Transverse colon (tissue), 4 donors: ENCODE measurements at regions not wholly inside any gene's neighbourhood (a gene's known extent, or its start where the extent isn't known, plus 50 kb on each side); places are given as distances from the start of the nearest gene placed in this dataset.

Experiments
- DNase-seq: peaks from one replicate; pipeline ENCODE4 v3.0.0-alpha.2; 2019
- H3K27ac ChIP-seq, 4 donors: fragments of 200-600 bp; sonication (generic); 2 replicates each; pipeline ENCODE4 v1.5.1; 2016 to 2018; ENCODE audit warnings: inconsistent platforms in 4 of 4
- H3K27me3 ChIP-seq: fragments of 200-600 bp; sonication (generic); 2 replicates; pipeline ENCODE4 v1.5.1; 2017; ENCODE audit warnings: inconsistent platforms
- H3K36me3 ChIP-seq, 4 donors: fragments of 200-600 bp; sonication (generic); 2 replicates each; pipeline ENCODE4 v1.5.1; 2017 to 2019; ENCODE audit warnings: inconsistent platforms in 4 of 4
- H3K4me1 ChIP-seq, 4 donors: fragments of 200-600 bp; sonication (generic); 2 replicates each; pipeline ENCODE4 v1.5.1; 2017 to 2020; ENCODE audit warnings: inconsistent platforms in 4 of 4
- H3K4me3 ChIP-seq, 4 donors: fragments of 200-600 bp; sonication (generic); 1 replicate in 1 of 4; 2 replicates in 3 of 4; pipeline versions ENCODE4 v1.5.1 to v1.6.1; 2017 to 2019; ENCODE audit warnings: inconsistent platforms in 4 of 4
- H3K9me3 ChIP-seq, 2 donors: fragments of 200-600 bp; sonication (generic); 2 replicates each; pipeline ENCODE4 v1.5.1; 2017 to 2019; ENCODE audit warnings: inconsistent platforms in 2 of 2
- CTCF ChIP-seq, 5 experiments: fragments of 200-600 bp in 3 of 5; fragments of 450-650 bp in 2 of 5; sonication (generic) in 3 of 5; IDR thresholded peaks; 1 replicate in 2 of 5; 2 replicates in 3 of 5; pipeline ENCODE4 v1.5.1; 2016 to 2017; ENCODE audit warnings: antibody characterized with exemption in 5 of 5, inconsistent platforms in 3 of 5, mild to moderate bottlenecking in 2 of 5, moderate library complexity in 1 of 5
- EP300 ChIP-seq: sonication (generic); formaldehyde crosslinking; IDR thresholded peaks from one replicate; pipeline ENCODE4 v1.6.1; 2017; ENCODE audit warnings: antibody characterized with exemption, low read depth
- POLR2A ChIP-seq: fragments of 450-650 bp; IDR thresholded peaks from one replicate; pipeline ENCODE4 v1.6.1; 2016; ENCODE audit warnings: antibody characterized with exemption, mild to moderate bottlenecking, moderate library complexity
- POLR2AphosphoS5 ChIP-seq, 3 donors: sonication (generic); formaldehyde crosslinking; IDR thresholded peaks; one replicate each; pipeline ENCODE4 v1.6.1; 2016; ENCODE audit warnings: antibody characterized with exemption in 3 of 3
- WGBS, 2 donors: methylation state at CpG; one replicate each; pipeline ENCODE4 v1.1.5; 2018; ENCODE audit warnings: low coverage in 1 of 2; 5-methylcytosine and 5-hydroxymethylcytosine counted together
- in situ Hi-C, 4 donors: fragments of 200-750 bp; cut with MboI; loops; one replicate each; pipeline versions ENCODE4 v1.15.0 to v1.15.1; 2017; ENCODE audit warnings: low sequenced_read_pairs in 3 of 4, low pct_ligation_motif_present in 1 of 4, low pct_unique_long_range_greater_than_20kb in 1 of 4
- intact Hi-C: fragments of 100-400 bp; cut with DNase I; formaldehyde crosslinking; loops from one replicate; pipeline ENCODE4 v1.15.1; 2023; ENCODE audit warnings: low total_unique reads

GRCh38 chr10:36488579-36488978 is 636.8 kb upstream of the ANKRD30A start:
- no peak for DNase-seq
- TF ChIP-seq POLR2A = no peak
- TF ChIP-seq EP300 = no peak
- TF ChIP-seq POLR2AphosphoS5 (IDR thresholded peaks at IDR 0.05) = no peak
- no peak for TF ChIP-seq CTCF (IDR thresholded peaks at IDR 0.05)
- WGBS, 2 donors = 72 to 76% methylated on average over 4 of the region's 4 CpGs
- Histone ChIP-seq H3K4me3 (no peak overlapping the region), H3K4me1 (no peaks in the 10 kb centered on the region), H3K27ac (no peak overlapping the region), H3K9me3 (no peaks in the 10 kb centered on the region), H3K27me3 (no peaks in the 10 kb centered on the region), H3K36me3 (no peaks in the 10 kb centered on the region)
- intact Hi-C loops = no loop called here
- in situ Hi-C loops = no loop called here

- DNase-seq = no peak
These were observed 646.3 kb upstream of the ANKRD30A start for GRCh38 chr10:36479073-36479472.

GRCh38 chr10:36476399-36476798 is 649.0 kb upstream of the ANKRD30A start:
- Histone ChIP-seq H3K4me3 (no peak overlapping the region), H3K4me1 (no peaks in the 10 kb centered on the region), H3K9me3 (no peaks in the 10 kb centered on the region), H3K27ac (no peak overlapping the region), H3K27me3 (no peaks in the 10 kb centered on the region), H3K36me3 (no peaks in the 10 kb centered on the region)
- TF ChIP-seq CTCF (IDR thresholded peaks at IDR 0.05) (no peak), EP300 (no peak), POLR2AphosphoS5 (IDR thresholded peaks at IDR 0.05) (no peak), POLR2A (no peak)
- 88 to 94% methylated on average over 5 of the region's 5 CpGs for WGBS, 2 donors
- intact Hi-C loops (no loop called here), in situ Hi-C loops (no loop called here)
- no peak for DNase-seq

More at GRCh38 chr10:36479073-36479472, 646.3 kb upstream of the ANKRD30A start:
- in situ Hi-C loops = no loop called here
- Histone ChIP-seq H3K4me1 (no peaks in the 10 kb centered on the region), H3K27ac (no peak overlapping the region), H3K9me3 (no peaks in the 10 kb centered on the region), H3K36me3 (no peaks in the 10 kb centered on the region), H3K27me3 (no peaks in the 10 kb centered on the region), H3K4me3 (no peak overlapping the region)
- intact Hi-C loops = no loop called here
- TF ChIP-seq EP300 (no peak), CTCF (IDR thresholded peaks at IDR 0.05) (no peak), POLR2AphosphoS5 (IDR thresholded peaks at IDR 0.05) (no peak)

- in situ Hi-C loops = no loop called here
- no peak overlapping the region for H3K4me3 ChIP-seq
These were observed 649.7 kb upstream of the ANKRD30A start for GRCh38 chr10:36475746-36476145.

More at GRCh38 chr10:36475746-36476145, 649.7 kb upstream of the ANKRD30A start:
- H3K36me3 ChIP-seq = no peaks in the 10 kb centered on the region
- WGBS, 2 donors = 77% methylated on average over 1 of the region's 1 CpG; no CpG with 5 or more reads in 1 of the 2 donors
- H3K27ac ChIP-seq = no peak overlapping the region
- intact Hi-C loops = no loop called here
- no peaks in the 10 kb centered on the region for H3K9me3 ChIP-seq
- TF ChIP-seq EP300 (no peak), CTCF (IDR thresholded peaks at IDR 0.05) (no peak), POLR2A (no peak), POLR2AphosphoS5 (IDR thresholded peaks at IDR 0.05) (no peak)
- no peaks in the 10 kb centered on the region for H3K27me3 ChIP-seq
- no peaks in the 10 kb centered on the region for H3K4me1 ChIP-seq
- no peak for DNase-seq
